HepG2 (cell line): ENCODE measurements at regions not wholly inside any gene's neighbourhood (a gene's known extent, or its start where the extent isn't known, plus 50 kb on each side); places are given as distances from the start of the nearest gene placed in this dataset.
"Not testable (repeated sequence)": the region's sequence is repeated elsewhere in the genome, so short reads cannot be mapped to it uniquely, and the experiment has no call there.

ENCODE experiments used
- CTCF ChIP-seq: sonication (generic); formaldehyde crosslinking; IDR thresholded peaks from 2 replicates; pipeline ENCODE4 v1.5.0; 2020; ENCODE audit warnings: mild to moderate bottlenecking, missing genetic modification reagents, moderate library complexity
- GFI1 ChIP-seq: sonication (generic); formaldehyde crosslinking; IDR thresholded peaks from 2 replicates; pipeline ENCODE4 v1.5.0; 2020; ENCODE audit warnings: missing genetic modification reagents, mild to moderate bottlenecking, borderline replicate concordance
- MTA3 ChIP-seq: sonication (generic); formaldehyde crosslinking; IDR thresholded peaks from 2 replicates; pipeline ENCODE4 v1.4.0; 2020; ENCODE audit warnings: missing genetic modification reagents
- NFIC ChIP-seq: IDR thresholded peaks from 2 replicates; pipeline ENCODE4 v1.6.1; 2012; ENCODE audit warnings: mild to moderate bottlenecking, low read length, inconsistent platforms
- TEAD3 ChIP-seq: optimal IDR thresholded peaks from 2 replicates; pipeline ENCODE3; 2016; ENCODE audit warnings: borderline replicate concordance
- ZNF121 ChIP-seq: sonication (generic); formaldehyde crosslinking; IDR thresholded peaks from 2 replicates; pipeline ENCODE4 v1.5.0; 2020; ENCODE audit warnings: mild to moderate bottlenecking, missing genetic modification reagents
- TF ChIP-seq, protein P1 (sequence below): sonication (generic); formaldehyde crosslinking; IDR thresholded peaks from 2 replicates; pipeline ENCODE4 v1.4.0; 2020; ENCODE audit warnings: mild to moderate bottlenecking, missing genetic modification reagents
- TF ChIP-seq, protein P2 (sequence below): sonication (generic); formaldehyde crosslinking; IDR thresholded peaks from 2 replicates; pipeline ENCODE4 v1.8.0; 2022; ENCODE audit warnings: mild to moderate bottlenecking, missing genetic modification reagents, borderline replicate concordance

DNA sequence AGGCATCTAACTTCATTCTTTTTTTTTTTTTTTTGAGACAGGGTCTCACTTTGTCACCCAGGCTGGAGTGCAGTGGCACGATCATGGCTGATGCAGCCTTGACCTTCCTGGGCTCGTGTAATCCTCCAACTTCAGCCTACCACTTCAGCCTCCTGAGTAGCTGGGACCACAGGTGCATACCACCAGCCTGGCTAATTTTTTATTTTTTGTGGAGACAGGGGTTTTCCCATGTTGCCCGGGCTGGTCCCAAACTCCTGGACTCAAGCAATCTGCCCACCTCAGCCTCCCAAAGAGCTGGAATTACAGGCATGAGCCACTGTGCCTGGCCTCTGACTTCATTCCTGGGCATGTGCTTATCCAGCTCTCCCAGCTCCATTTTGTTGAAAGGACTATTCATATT, 311.9 kb downstream of the RPS24 start:
- not testable (repeated sequence) for TF ChIP-seq NFIC; ZNF121 (CRISPR knock-in tag); CTCF (CRISPR knock-in tag); GFI1 (CRISPR knock-in tag); TEAD3 (CRISPR knock-in tag); MTA3
- TF ChIP-seq, protein P1, sequence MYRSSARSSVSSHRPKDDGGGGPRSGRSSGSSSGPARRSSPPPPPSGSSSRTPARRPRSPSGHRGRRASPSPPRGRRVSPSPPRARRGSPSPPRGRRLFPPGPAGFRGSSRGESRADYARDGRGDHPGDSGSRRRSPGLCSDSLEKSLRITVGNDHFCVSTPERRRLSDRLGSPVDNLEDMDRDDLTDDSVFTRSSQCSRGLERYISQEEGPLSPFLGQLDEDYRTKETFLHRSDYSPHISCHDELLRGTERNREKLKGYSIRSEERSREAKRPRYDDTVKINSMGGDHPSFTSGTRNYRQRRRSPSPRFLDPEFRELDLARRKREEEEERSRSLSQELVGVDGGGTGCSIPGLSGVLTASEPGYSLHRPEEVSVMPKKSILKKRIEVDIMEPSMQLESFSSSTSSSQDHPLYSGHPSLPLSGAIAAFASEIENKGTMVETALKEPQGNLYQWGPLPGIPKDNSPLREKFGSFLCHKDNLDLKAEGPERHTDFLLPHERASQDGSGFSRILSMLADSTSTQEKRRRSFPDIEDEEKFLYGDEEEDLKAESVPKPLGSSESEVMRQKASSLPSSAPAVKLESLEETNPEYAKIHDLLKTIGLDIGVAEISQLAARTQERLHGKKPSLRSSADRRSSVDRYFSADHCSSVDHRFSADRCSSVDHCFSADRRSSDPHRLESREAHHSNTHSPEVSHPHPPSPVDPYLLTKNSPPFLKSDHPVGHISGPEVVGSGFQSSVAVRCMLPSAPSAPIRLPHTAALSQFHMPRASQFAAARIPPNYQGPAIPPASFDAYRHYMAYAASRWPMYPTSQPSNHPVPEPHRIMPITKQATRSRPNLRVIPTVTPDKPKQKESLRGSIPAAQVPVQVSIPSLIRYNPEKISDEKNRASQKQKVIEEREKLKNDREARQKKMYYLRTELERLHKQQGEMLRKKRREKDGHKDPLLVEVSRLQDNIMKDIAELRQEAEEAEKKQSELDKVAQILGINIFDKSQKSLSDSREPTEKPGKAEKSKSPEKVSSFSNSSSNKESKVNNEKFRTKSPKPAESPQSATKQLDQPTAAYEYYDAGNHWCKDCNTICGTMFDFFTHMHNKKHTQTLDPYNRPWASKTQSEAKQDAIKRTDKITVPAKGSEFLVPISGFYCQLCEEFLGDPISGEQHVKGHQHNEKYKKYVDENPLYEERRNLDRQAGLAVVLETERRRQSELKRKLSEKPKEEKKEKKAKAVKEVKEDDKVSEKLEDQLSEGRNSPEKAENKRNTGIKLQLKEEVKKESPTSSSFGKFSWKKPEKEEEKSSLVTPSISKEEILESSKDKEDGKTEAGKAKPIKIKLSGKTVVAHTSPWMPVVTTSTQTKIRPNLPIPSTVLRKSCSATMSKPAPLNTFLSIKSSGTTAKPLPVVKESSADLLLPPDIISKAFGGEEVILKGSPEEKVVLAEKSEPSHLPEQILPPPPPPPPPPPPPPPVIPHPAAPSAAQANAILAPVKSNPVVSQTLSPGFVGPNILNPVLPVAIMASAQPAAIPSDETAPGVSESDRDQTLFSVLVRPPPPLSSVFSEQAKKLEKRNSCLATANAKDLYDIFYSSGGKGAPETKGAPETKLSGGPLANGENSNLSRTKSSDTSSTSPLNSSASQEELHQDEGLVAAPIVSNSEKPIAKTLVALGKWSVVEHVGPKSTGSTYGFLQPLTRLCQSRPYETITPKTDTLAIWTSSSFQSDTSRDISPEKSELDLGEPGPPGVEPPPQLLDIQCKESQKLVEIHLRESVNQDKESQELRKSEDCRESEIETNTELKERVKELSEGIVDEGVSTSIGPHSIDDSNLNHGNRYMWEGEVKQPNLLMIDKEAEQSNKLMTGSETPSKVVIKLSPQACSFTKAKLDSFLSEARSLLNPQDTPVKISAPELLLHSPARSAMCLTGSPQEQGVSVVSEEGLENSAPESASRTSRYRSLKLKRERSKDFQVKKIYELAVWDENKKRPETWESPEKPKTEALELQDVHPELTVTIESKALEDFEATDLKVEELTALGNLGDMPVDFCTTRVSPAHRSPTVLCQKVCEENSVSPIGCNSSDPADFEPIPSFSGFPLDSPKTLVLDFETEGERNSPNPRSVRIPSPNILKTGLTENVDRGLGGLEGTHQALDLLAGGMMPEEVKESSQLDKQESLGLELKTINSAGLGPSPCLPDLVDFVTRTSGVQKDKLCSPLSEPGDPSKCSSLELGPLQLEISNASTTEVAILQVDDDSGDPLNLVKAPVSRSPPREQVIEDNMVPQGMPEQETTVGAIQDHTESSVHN (CRISPR knock-in tag) = not testable (repeated sequence)
- TF ChIP-seq, protein P2, sequence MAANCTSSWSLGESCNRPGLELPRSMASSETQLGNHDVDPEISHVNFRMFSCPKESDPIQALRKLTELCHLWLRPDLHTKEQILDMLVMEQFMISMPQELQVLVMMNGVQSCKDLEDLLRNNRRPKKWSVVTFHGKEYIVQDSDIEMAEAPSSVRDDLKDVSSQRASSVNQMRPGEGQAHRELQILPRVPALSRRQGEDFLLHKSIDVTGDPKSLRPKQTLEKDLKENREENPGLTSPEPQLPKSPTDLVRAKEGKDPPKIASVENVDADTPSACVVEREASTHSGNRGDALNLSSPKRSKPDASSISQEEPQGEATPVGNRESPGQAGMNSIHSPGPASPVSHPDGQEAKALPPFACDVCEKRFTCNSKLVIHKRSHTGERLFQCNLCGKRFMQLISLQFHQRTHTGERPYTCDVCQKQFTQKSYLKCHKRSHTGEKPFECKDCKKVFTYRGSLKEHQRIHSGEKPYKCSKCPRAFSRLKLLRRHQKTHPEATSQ = not testable (repeated sequence)
